NCI-H1092 treated with DMSO at 0.1 percent for 48 hours (cell line): ENCODE measurements at regions not wholly inside any gene's neighbourhood (a gene's known extent, or its start where the extent isn't known, plus 50 kb on each side); places are given as distances from the start of the nearest gene placed in this dataset.

ENCODE experiments used
- DNase-seq: peaks from one replicate; lab custom pipeline; 2025; lab: John Stamatoyannopoulos, UW

- DNase-seq, result no peak
These were observed 74.1 kb upstream of the POMGNT2 start for GRCh38 chr3:43180027-43180426.

GRCh38 chr3:43178891-43179366, 73.0 kb upstream of the POMGNT2 start:
- no peak for DNase-seq

GRCh38 chr3:43177085-43177484, 71.2 kb upstream of the POMGNT2 start:
- DNase-seq, result no peak

GRCh38 chr3:43176666-43177065, 70.8 kb upstream of the POMGNT2 start:
- DNase-seq, result no peak

- DNase-seq, result no peak
These were observed 69.7 kb upstream of the POMGNT2 start for GRCh38 chr3:43175541-43175940.

GRCh38 chr3:43173949-43174348, 68.1 kb upstream of the POMGNT2 start:
- no peak for DNase-seq

GRCh38 chr3:43171748-43172147, 65.9 kb upstream of the POMGNT2 start:
- DNase-seq, result no peak

- DNase-seq, result no peak
These were observed 64.7 kb upstream of the POMGNT2 start for GRCh38 chr3:43170553-43170952.

GRCh38 chr3:43169987-43170386, 64.1 kb upstream of the POMGNT2 start:
- no peak for DNase-seq

GRCh38 chr3:43166406-43166805, 60.5 kb upstream of the POMGNT2 start:
- no peak for DNase-seq

- no peak for DNase-seq
These were observed 59.9 kb upstream of the POMGNT2 start for GRCh38 chr3:43165786-43166185.

GRCh38 chr3:43163895-43164493, 58.1 kb upstream of the POMGNT2 start:
- DNase-seq, result no peak

GRCh38 chr3:43162230-43163084, 56.6 kb upstream of the POMGNT2 start:
- DNase-seq, result peak; percentile 4

GRCh38 chr3:43161684-43162229, 55.9 kb upstream of the POMGNT2 start:
- DNase-seq, result no peak

- no peak for DNase-seq
These were observed 54.8 kb upstream of the POMGNT2 start for GRCh38 chr3:43160664-43161063.

- DNase-seq, result no peak
These were observed 54.0 kb upstream of the POMGNT2 start for GRCh38 chr3:43159876-43160255.

- no peak for DNase-seq
These were observed 53.4 kb upstream of the POMGNT2 start for GRCh38 chr3:43159131-43159875.

- DNase-seq, result no peak
These were observed 51.1 kb upstream of the POMGNT2 start for GRCh38 chr3:43156812-43157455.

GRCh38 chr3:43155464-43156121, 49.7 kb upstream of the POMGNT2 start:
- peak; percentile 7 for DNase-seq
